Aorta (tissue), 5 donors: ENCODE measurements at regions not wholly inside any gene's neighbourhood (a gene's known extent, or its start where the extent isn't known, plus 50 kb on each side); places are given as distances from the start of the nearest gene placed in this dataset.

Experiments
- ATAC-seq: fragments of 200-7000 bp; cut with Tn5 transposase; one replicate; pipeline ENCODE4 v1.9.1; 2022; ENCODE audit warnings: moderate library complexity; ENCODE audit not compliant: low FRiP score
- DNase-seq, 2 donors: peaks; one replicate each; pipeline ENCODE4 v3.0.0-alpha.2; 2020
- H3K27ac ChIP-seq, 2 donors: one replicate each; pipeline ENCODE4 v1.5.1; 2013; ENCODE audit warnings: low read length in 2 of 2, mild to moderate bottlenecking in 2 of 2, moderate library complexity in 2 of 2, control low read depth in 1 of 2, inconsistent platforms in 1 of 2, low read depth in 1 of 2
- H3K27me3 ChIP-seq, 2 donors: one replicate each; pipeline ENCODE4 v1.6.1; 2013; ENCODE audit warnings: control low read depth in 1 of 2, low read length in 1 of 2, mild to moderate bottlenecking in 1 of 2, moderate library complexity in 1 of 2; ENCODE audit not compliant: insufficient read depth in 2 of 2, control insufficient read depth in 1 of 2
- H3K36me3 ChIP-seq, 2 donors: one replicate each; pipeline ENCODE4 v1.6.1; 2013; ENCODE audit warnings: control low read depth in 1 of 2, low read length in 1 of 2, mild to moderate bottlenecking in 1 of 2; ENCODE audit not compliant: insufficient read depth in 2 of 2, control insufficient read depth in 1 of 2
- H3K4me1 ChIP-seq, 2 donors: one replicate each; pipeline ENCODE4 v1.6.1; 2013; ENCODE audit warnings: low read length in 2 of 2, control low read depth in 1 of 2, mild to moderate bottlenecking in 1 of 2, moderate library complexity in 1 of 2; ENCODE audit not compliant: insufficient read depth in 2 of 2, control insufficient read depth in 1 of 2
- H3K4me3 ChIP-seq, 2 donors: one replicate each; pipeline ENCODE4 v1.5.1; 2013; ENCODE audit warnings: low read length in 2 of 2, control low read depth in 1 of 2, mild to moderate bottlenecking in 1 of 2
- H3K9me3 ChIP-seq: one replicate; pipeline ENCODE4 v1.6.1; 2013; ENCODE audit warnings: mild to moderate bottlenecking, low read length; ENCODE audit not compliant: control insufficient read depth
- WGBS, 2 donors: extraction: QIAGEN DNeasy Blood & Tissue Kit; methylation state at CpG; one replicate each; pipeline ENCODE4 v1.1.7; 2013; 5-methylcytosine and 5-hydroxymethylcytosine counted together
- intact Hi-C, 2 donors: fragments of 100-400 bp; cut with DNase I; formaldehyde crosslinking; loops; one replicate each; pipeline versions ENCODE4 v1.14.2 to v1.15.0; 2022
- donor health status: healthy with polysubstance abuse.
- donor health status: Bipolar disorder and iron deficiency.
- donor health status: DM: no; HTN: no; CAD: no.
- donor health status: DM: no; HTN: no; CAD: no.
- donor health status: DM: yes; HTN: yes; CAD: no.

- Histone ChIP-seq H3K4me1 (no peaks in the 10 kb centered on the region), H3K9me3 (no peaks in the 10 kb centered on the region), H3K27me3 (no peaks in the 10 kb centered on the region), H3K4me3 (no peak overlapping the region), H3K36me3 (no peaks in the 10 kb centered on the region), H3K27ac (no peak overlapping the region)
- DNase-seq (no peak), ATAC-seq (no peak)
- intact Hi-C loops: no loop called here
- 98% methylated on average over 3 of the region's 3 CpGs for WGBS, 2 donors
Observed at GRCh38 chr9:80376180-80376579, 804.4 kb downstream of the TLE4 start.

GRCh38 chr9:80375477-80375876 lies 803.7 kb downstream of the TLE4 start:
- H3K4me1 ChIP-seq: no peaks in the 10 kb centered on the region
- 3 to 8% methylated on average over 1 of the region's 1 CpG for WGBS, 2 donors
- H3K27me3 ChIP-seq: no peaks in the 10 kb centered on the region
- intact Hi-C loops: no loop called here
- H3K4me3 ChIP-seq: no peak overlapping the region
- ATAC-seq (no peak), DNase-seq (no peak)
- H3K9me3 ChIP-seq: no peaks in the 10 kb centered on the region
- H3K27ac ChIP-seq: no peak overlapping the region
- no peaks in the 10 kb centered on the region for H3K36me3 ChIP-seq

GRCh38 chr9:80369641-80370040 lies 797.9 kb downstream of the TLE4 start:
- no peak for ATAC-seq
- 55 to 62% methylated on average over 2 of the region's 2 CpGs for whole genome bisulfite sequencing, 2 donors

GRCh38 chr9:80366626-80367025 lies 794.9 kb downstream of the TLE4 start:
- 4 to 7% methylated on average over 2 of the region's 2 CpGs for WGBS, 2 donors
- Histone ChIP-seq H3K9me3 (peaks cover 2% of the 10 kb centered on the region), H3K4me3 (no peak overlapping the region), H3K4me1 (peaks cover 0 to 3% of the 10 kb centered on the region in 2 donors), H3K36me3 (no peaks in the 10 kb centered on the region), H3K27me3 (no peaks in the 10 kb centered on the region), H3K27ac (no peak overlapping the region)
- DNase-seq: no peak
- ATAC-seq: no peak
- intact Hi-C loops: no loop called here

More at GRCh38 chr9:80369641-80370040, 797.9 kb downstream of the TLE4 start:
- peaks cover 0 to 3% of the 10 kb centered on the region in 2 donors for H3K4me1 ChIP-seq
- DNase-seq: no peak
- intact Hi-C loops: no loop called here
- no peaks in the 10 kb centered on the region for H3K27me3 ChIP-seq
- no peak overlapping the region for H3K4me3 ChIP-seq
- no peak overlapping the region for H3K27ac ChIP-seq
- peaks cover 2% of the 10 kb centered on the region for H3K9me3 ChIP-seq
- no peaks in the 10 kb centered on the region for H3K36me3 ChIP-seq

GRCh38 chr9:80359941-80360881 lies 788.4 kb downstream of the TLE4 start:
- intact Hi-C loops: no loop called here

GRCh38 chr9:80359291-80359690 lies 787.5 kb downstream of the TLE4 start:
- Histone ChIP-seq H3K27me3 (no peaks in the 10 kb centered on the region), H3K36me3 (no peaks in the 10 kb centered on the region), H3K4me1 (no peaks in the 10 kb centered on the region), H3K27ac (no peak overlapping the region), H3K9me3 (no peaks in the 10 kb centered on the region), H3K4me3 (no peak overlapping the region)
- intact Hi-C loops: no loop called here
- 98 to 100% methylated on average over 7 to 11 of the region's 11 CpGs for WGBS, 2 donors
- no peak for DNase-seq
- ATAC-seq: no peak

More at GRCh38 chr9:80359941-80360881, 788.4 kb downstream of the TLE4 start:
- DNase-seq (no peak), ATAC-seq (peak; percentile 15)
- Histone ChIP-seq H3K4me1 (no peaks in the 10 kb centered on the region), H3K27ac (no peak overlapping the region), H3K4me3 (no peak overlapping the region), H3K27me3 (no peaks in the 10 kb centered on the region), H3K9me3 (no peaks in the 10 kb centered on the region), H3K36me3 (no peaks in the 10 kb centered on the region)
- WGBS, 2 donors: 98% methylated on average over 35 of the region's 35 CpGs

GRCh38 chr9:80352967-80353366 lies 781.2 kb downstream of the TLE4 start:
- H3K27me3 ChIP-seq: no peaks in the 10 kb centered on the region
- no peaks in the 10 kb centered on the region for H3K9me3 ChIP-seq
- H3K36me3 ChIP-seq: no peaks in the 10 kb centered on the region
- H3K4me3 ChIP-seq: no peak overlapping the region
- H3K4me1 ChIP-seq: no peaks in the 10 kb centered on the region
- DNase-seq (no peak), ATAC-seq (no peak)
- no peak overlapping the region for H3K27ac ChIP-seq
- WGBS, 2 donors: 96 to 100% methylated on average over 2 of the region's 2 CpGs
- intact Hi-C loops: no loop called here

GRCh38 chr9:80351612-80352011 lies 779.8 kb downstream of the TLE4 start:
- intact Hi-C loops: no loop called here
- 88 to 93% methylated on average over 1 of the region's 1 CpG for WGBS, 2 donors
- Histone ChIP-seq H3K27ac (no peak overlapping the region), H3K9me3 (no peaks in the 10 kb centered on the region), H3K4me3 (no peak overlapping the region), H3K27me3 (no peaks in the 10 kb centered on the region), H3K36me3 (no peaks in the 10 kb centered on the region), H3K4me1 (no peaks in the 10 kb centered on the region)
- DNase-seq: no peak
- no peak for ATAC-seq

- ATAC-seq (no peak), DNase-seq (no peak)
- WGBS, 2 donors: 1 to 9% methylated on average over 3 of the region's 3 CpGs
- Histone ChIP-seq H3K36me3 (no peaks in the 10 kb centered on the region), H3K9me3 (no peaks in the 10 kb centered on the region), H3K4me3 (no peak overlapping the region), H3K4me1 (no peaks in the 10 kb centered on the region), H3K27me3 (no peaks in the 10 kb centered on the region), H3K27ac (no peak overlapping the region)
- intact Hi-C loops: no loop called here
Observed at GRCh38 chr9:80326105-80326504, 754.3 kb downstream of the TLE4 start.
